ENCODE measurements at regions not wholly inside any gene's neighbourhood (a gene's known extent, or its start where the extent isn't known, plus 50 kb on each side); places are given as distances from the start of the nearest gene placed in this dataset.

GRCh38 chr17:79470754-79471153 lies 140.1 kb downstream of the RBFOX3 start:
- no peak for TF ChIP-seq EP300 (IDR thresholded peaks at IDR 0.05; ENCODE audit: borderline replicate concordance)

- TF ChIP-seq EP300 (IDR thresholded peaks at IDR 0.05; ENCODE audit: borderline replicate concordance): no peak
- TF ChIP-seq FOXM1 (IDR thresholded peaks at IDR 0.05; ENCODE audit: borderline replicate concordance, low read depth): no peak
- no peak for TF ChIP-seq NFIC (IDR thresholded peaks at IDR 0.05)
- TF ChIP-seq RAD21 (IDR thresholded peaks at IDR 0.05; ENCODE audit: low read depth): no peak
- TF ChIP-seq CREB1 (IDR thresholded peaks at IDR 0.05; ENCODE audit: low read depth): no peak
- TF ChIP-seq USF1 (IDR thresholded peaks at IDR 0.05): no peak
- no peak for TF ChIP-seq TEAD4 (IDR thresholded peaks at IDR 0.05)
- TF ChIP-seq CEBPB (IDR thresholded peaks at IDR 0.05): no peak
- no peak for TF ChIP-seq YY1 (IDR thresholded peaks at IDR 0.05; ENCODE audit: low read depth)
- no peak for TF ChIP-seq ZBTB7A (IDR thresholded peaks at IDR 0.05; ENCODE audit: low read depth)
- no peak for TF ChIP-seq EGR1 (IDR thresholded peaks at IDR 0.05)
- no peak for TF ChIP-seq MAX (IDR thresholded peaks at IDR 0.05)
- no peak for TF ChIP-seq REST (IDR thresholded peaks at IDR 0.05; ENCODE audit: low read depth)
- TF ChIP-seq TCF12 (IDR thresholded peaks at IDR 0.05; ENCODE audit: low read depth): no peak
- no peak for TF ChIP-seq TAF1 (IDR thresholded peaks at IDR 0.05; ENCODE audit: low read depth)
Observed at GRCh38 chr17:79469646-79470045, 141.2 kb downstream of the RBFOX3 start.

GRCh38 chr17:79468183-79468944 lies 142.5 kb downstream of the RBFOX3 start:
- TF ChIP-seq CREB1 (IDR thresholded peaks at IDR 0.05; ENCODE audit: low read depth): no peak
- no peak for TF ChIP-seq RAD21 (IDR thresholded peaks at IDR 0.05; ENCODE audit: low read depth)
- no peak for TF ChIP-seq EGR1 (IDR thresholded peaks at IDR 0.05)
- TF ChIP-seq REST (IDR thresholded peaks at IDR 0.05; ENCODE audit: low read depth): no peak
- TF ChIP-seq TCF12 (IDR thresholded peaks at IDR 0.05; ENCODE audit: low read depth): no peak
- no peak for TF ChIP-seq CEBPB (IDR thresholded peaks at IDR 0.05)
- TF ChIP-seq TAF1 (IDR thresholded peaks at IDR 0.05; ENCODE audit: low read depth): no peak
- TF ChIP-seq TEAD4 (IDR thresholded peaks at IDR 0.05): no peak
- TF ChIP-seq NFIC (IDR thresholded peaks at IDR 0.05): no peak
- TF ChIP-seq MAX (IDR thresholded peaks at IDR 0.05): no peak
- no peak for TF ChIP-seq FOXM1 (IDR thresholded peaks at IDR 0.05; ENCODE audit: borderline replicate concordance, low read depth)
- no peak for TF ChIP-seq ZBTB7A (IDR thresholded peaks at IDR 0.05; ENCODE audit: low read depth)
- no peak for TF ChIP-seq EP300 (IDR thresholded peaks at IDR 0.05; ENCODE audit: borderline replicate concordance)
- no peak for TF ChIP-seq USF1 (IDR thresholded peaks at IDR 0.05)
- TF ChIP-seq YY1 (IDR thresholded peaks at IDR 0.05; ENCODE audit: low read depth): no peak

GRCh38 chr17:79466562-79467350 lies 144.1 kb downstream of the RBFOX3 start:
- TF ChIP-seq RAD21 (IDR thresholded peaks at IDR 0.05; ENCODE audit: low read depth): no peak
- no peak for TF ChIP-seq NFIC (IDR thresholded peaks at IDR 0.05)
- TF ChIP-seq EP300 (IDR thresholded peaks at IDR 0.05; ENCODE audit: borderline replicate concordance): no peak
- TF ChIP-seq YY1 (IDR thresholded peaks at IDR 0.05; ENCODE audit: low read depth): no peak
- TF ChIP-seq TCF12 (IDR thresholded peaks at IDR 0.05; ENCODE audit: low read depth): no peak
- TF ChIP-seq TEAD4 (IDR thresholded peaks at IDR 0.05): no peak

- TF ChIP-seq NFIC (IDR thresholded peaks at IDR 0.05): no peak
- TF ChIP-seq REST (IDR thresholded peaks at IDR 0.05; ENCODE audit: low read depth): no peak
- TF ChIP-seq EGR1 (IDR thresholded peaks at IDR 0.05): no peak
- no peak for TF ChIP-seq EP300 (IDR thresholded peaks at IDR 0.05; ENCODE audit: borderline replicate concordance)
- TF ChIP-seq YY1 (IDR thresholded peaks at IDR 0.05; ENCODE audit: low read depth): no peak
- TF ChIP-seq FOXM1 (IDR thresholded peaks at IDR 0.05; ENCODE audit: borderline replicate concordance, low read depth): no peak
- TF ChIP-seq TAF1 (IDR thresholded peaks at IDR 0.05; ENCODE audit: low read depth): no peak
- TF ChIP-seq MAX (IDR thresholded peaks at IDR 0.05): no peak
- TF ChIP-seq CEBPB (IDR thresholded peaks at IDR 0.05): no peak
Observed at GRCh38 chr17:79465681-79466025, 145.2 kb downstream of the RBFOX3 start.
